NCI-H1417 treated with DMSO at 0.1 percent for 48 hours (cell line): ENCODE measurements at regions not wholly inside any gene's neighbourhood (a gene's known extent, or its start where the extent isn't known, plus 50 kb on each side); places are given as distances from the start of the nearest gene placed in this dataset.
"Not testable (repeated sequence)": the region's sequence is repeated elsewhere in the genome, so short reads cannot be mapped to it uniquely, and the experiment has no call there.

Source experiments
- DNase-seq: peaks from one replicate; lab custom pipeline; 2025; lab: John Stamatoyannopoulos, UW

DNA sequence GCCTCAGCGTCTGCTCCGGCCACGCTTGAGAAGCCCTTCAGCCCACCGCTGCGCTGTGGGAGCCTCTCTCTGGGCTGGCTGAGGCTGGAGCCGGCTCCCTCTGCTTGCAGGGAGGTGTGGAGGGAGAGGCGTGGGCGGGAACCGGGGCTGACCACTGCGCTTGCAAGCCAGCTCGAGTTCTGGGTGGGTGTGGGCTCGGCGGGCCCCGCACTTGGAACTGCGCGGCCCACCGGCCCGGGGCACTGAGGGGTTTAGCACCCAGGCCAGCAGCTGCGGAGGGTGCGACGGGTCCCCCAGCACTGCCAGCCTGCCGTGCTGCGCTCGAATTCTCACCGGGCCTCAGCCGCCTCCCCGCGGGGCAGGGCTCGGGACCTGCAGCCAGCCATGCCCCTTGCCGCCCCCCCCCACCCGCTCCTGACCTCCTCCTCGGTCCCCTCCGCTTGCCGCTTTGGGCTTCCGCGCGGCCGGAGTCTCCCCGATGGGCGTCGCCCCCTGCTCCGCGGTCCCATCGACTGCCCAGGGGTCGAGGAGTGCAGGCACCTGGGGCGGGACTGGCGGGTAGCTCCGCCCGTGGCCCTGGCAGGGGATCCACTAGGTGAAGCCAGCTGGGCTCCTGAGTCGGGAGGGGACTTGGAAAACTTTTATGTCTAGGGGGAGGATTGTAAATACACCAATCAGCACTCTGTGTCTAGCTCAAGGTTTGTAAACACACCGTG is 106.7 kb downstream of the RAP2B start:
- no peak for DNase-seq

DNA sequence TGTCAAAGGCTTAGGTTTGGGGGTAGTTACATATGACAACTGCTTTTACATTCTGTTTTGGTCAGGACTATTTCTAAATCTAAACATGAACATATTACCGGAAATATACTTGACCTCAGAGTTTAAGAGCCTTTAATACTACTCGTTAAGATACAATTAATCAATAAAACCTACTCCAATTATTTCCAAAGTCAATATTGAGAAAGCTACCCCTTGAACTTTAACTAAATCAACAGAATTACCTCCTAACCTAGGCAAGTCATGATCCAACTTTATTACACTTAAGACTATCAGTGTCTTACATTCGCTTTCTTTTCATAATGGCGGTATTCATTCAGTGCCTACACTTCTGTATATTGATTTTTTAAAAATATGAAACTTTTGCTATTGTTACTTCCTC is 107.7 kb downstream of the RAP2B start:
- DNase-seq = no peak

DNA sequence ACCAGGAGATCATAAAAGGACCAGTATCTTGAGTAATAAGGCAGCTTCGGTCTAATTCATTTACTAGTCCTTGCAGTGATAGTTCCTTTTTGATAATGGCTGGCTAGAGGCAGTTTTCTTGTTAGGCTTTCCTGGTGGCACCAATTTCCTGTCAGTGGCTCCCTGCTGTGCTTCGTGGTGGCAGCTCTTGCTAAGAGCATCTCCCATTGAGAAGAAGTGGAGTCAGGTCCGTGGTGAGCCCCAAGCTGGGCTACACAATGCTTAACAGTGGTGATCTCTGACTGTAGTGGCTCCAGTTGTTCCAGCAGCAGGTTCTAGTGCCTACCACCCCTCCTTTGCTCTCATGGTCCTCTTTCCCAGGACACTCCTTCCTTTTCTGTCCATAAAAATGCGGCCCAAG is 111.2 kb downstream of the RAP2B start:
- DNase-seq = no peak

DNA sequence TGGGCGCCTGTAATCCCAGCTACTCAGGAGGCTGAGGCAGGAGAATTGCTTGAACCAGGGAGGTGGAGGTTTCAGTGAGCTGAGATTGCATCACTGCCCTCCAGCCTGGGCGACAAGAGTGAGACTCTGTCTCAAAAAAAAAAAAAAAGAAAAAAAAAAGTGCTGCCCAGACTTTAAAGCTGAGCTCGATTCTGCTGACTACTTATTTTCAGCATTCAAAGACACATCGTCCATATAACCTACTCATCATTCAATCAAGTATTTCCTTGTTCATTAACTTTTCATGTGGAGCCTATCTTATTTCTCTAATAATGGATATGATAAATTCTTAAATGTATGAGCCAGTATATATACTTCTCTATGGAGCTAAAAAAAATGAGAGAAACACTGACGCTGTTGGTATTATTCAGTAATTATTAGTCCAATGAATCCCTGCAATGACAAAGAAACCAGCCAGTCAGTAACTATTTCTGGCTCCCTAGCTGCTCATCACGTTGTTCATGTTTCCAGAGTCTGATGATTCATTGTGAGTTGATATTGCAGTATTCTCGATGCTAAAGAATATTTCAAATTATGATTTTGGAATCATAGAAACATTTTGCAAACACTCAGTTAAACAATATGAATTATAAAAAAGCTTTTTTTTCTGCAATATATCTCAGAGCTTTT is 111.9 kb downstream of the RAP2B start:
- no peak for DNase-seq

DNA sequence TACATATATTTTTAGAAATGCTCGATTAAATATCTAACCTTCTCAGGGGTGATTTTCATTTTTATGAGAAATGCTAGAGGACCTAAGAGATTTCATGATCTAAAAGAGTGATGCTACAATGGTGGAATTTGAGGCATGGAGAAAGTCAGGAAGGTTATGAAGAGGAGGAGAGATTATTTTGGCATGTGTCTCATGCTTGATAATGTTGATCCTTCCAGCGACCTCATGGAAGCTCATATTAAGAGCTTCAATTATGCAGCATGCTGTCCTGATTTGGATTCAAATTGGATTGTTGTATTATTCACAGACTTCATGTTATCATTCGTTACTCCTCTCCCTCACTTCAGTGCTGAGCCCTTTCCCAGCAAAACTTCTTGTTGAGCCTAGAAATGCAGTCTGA is 112.5 kb downstream of the RAP2B start:
- no peak for DNase-seq

DNA sequence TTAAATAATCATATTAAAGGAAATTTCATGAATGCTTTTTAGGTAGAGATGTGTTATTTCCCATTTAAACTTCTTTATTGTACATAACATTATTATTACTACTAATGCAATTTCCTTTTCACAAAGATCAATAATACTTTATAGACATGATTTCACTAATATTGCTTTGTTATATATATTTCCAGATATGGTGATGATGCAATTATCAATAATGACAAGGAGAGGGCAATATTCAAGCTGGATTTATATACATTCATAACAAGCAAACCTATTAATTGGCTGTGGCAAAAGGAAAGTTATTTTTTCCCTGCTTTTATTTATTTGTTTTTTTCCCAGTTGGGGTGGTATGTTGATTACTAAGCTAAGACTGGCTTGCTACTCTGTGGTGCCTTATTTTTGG is 113.5 kb downstream of the RAP2B start:
- DNase-seq = no peak

DNA sequence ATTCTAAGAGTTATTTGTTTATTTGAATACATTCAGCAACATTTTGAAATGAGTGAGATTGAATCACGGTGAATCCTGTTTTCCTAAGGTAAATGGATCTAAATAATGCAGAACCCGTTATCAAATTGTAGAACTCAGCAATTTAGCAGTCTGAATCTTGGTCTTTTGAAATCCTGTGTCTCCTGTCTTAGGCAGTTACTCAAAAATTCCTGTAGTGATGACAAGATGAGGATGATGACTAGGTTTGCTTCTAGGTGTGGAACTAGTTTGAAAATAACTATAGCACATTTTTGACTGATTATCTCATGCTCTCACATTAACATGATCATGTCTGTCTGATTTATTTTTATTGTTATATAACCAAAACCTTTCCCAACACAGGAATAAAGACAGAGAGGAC is 115.0 kb downstream of the RAP2B start:
- DNase-seq = no peak

DNA sequence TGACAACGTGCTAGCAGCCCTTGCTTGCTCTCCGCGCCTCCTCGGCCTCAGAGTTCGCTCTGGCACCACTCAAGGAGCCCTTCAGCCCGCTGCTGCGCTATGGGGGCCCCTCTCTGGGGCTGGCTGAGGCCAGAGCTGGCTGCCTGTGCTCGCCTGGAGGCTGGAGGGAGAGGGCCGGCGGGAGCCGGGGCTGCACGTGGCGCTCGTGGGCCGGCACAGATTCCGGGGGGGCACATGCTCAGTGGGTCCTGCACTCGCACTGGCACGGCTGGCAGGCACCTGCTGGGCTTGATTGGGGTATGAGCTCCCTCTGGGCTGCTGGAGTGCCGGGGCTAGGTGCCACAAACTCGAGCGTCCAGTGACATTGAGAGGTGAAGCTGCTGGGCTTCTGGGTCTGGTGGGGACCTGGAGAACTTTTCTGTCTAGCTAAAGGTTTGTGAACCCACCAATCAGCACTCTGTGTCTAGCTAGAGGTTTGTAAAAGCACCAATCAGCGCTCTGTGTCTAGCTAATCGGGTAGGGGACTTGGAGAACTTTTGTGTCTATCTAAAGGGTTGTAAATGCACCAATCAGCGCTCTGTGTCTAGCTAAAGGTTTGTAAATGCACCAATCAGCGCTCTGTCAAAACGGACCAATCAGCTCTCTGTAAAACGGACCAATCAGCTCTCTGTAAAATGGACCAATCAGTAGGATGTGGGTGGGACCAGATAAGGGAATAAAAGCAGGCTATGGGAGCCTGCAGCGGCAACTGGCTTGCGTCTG is 119.4 kb downstream of the RAP2B start:
- not testable (repeated sequence) for DNase-seq

DNA sequence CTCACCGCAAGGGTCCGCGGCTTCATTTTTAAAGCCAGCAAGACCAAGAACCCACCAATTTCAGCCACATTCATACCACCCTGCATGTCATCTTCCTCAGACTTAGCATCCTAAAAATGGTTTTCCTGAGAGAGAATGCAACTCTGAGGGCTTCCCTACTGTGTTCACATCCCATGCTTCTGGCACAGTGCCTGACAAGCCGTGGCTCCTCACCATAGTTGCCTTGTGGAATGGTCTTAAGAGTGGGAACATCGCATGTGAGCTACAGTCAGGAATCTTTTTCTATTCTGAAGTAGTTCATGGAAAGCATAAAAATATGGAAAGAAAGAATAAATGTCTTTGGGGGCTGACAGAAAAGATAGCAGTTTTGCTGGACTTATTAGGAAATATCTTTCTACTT is 120.3 kb downstream of the RAP2B start:
- no peak for DNase-seq

DNA sequence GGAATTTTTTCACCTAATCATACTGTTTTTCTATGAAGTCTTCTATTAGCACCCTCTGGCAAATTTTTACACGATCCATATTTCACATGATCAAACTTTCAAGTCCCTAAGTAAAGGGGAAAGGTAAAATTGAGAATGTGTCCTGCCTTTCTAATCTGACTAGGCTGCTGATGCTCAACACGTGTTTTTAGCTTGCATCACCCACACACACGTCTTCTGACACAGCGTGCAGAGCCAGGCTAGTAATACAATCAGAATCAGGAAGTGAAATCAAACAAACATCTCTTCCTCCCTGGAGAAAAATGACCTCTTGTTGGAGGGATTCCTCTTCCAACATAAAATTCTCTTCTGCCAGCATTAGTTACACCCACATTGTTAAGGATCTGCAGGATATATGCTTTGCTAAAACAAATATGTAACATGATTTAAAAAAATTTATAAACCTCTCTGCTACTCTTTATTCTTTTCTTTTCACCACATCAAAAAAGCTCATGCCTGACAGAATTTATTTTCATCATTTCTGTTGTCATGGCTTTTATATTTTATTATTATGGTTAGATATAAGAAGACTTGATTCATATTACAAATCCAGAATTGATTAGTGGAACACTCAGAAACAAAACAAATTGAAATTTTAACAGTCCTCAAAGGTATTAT is 122.4 kb downstream of the RAP2B start:
- DNase-seq = no peak

DNA sequence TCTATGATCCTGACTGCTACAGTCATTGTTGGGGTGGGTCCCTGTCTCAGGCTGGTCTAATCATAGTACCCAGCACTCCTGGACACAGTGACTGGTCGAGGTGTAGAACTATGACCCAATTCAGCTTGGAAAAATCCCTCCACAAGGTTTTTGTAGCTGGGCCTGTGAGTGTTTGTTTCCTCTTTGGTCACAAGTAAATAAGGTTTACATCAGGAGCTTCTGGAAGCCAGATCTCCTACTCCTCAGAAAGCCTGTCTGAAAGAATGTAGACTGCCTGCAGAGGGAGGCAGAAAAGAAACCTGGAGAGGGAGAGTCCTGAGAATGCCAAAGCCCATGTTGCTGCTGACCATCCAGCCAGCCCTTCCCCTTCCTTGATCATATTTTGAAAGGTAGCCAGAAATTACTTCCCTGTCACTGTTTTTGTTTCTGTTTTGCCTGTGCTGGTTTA is 123.2 kb downstream of the RAP2B start:
- DNase-seq = no peak

DNA sequence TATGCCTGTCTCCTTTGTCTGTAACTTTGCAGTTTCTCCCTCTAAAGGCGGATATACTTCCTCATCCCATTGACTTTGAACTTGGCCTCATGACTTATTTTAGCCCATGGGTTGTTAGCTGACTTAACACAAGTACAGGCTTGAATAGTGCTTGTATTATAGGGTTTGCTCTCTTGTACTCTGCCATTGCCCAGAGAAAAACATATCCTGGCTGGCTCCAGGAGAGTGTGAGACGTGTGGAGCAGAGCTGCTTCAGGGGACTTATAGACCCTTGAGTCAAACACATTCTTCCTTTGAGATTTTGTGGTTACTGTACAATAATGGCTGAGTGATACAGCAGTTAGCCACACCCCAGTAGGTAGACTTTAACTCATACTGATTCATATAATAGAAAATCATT is 124.0 kb downstream of the RAP2B start:
- no peak for DNase-seq

DNA sequence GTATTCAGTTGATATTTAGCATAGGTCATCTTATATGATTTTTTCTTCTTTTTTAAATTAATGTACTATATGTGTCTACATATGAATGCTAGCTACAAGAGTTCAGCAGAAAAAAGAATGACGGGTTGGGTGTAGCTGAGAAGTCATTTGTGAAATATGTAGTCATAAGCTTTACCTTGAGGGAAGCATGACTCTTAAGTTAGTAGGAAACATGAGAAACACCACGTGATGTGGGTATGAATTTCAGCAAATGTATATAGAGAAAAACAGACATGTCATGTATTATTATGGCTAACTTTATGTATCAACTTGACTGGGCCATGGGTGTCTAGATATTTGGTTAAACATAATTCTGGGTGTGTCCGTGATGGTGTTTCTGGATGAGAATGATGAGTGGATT is 125.0 kb downstream of the RAP2B start:
- no peak for DNase-seq

DNA sequence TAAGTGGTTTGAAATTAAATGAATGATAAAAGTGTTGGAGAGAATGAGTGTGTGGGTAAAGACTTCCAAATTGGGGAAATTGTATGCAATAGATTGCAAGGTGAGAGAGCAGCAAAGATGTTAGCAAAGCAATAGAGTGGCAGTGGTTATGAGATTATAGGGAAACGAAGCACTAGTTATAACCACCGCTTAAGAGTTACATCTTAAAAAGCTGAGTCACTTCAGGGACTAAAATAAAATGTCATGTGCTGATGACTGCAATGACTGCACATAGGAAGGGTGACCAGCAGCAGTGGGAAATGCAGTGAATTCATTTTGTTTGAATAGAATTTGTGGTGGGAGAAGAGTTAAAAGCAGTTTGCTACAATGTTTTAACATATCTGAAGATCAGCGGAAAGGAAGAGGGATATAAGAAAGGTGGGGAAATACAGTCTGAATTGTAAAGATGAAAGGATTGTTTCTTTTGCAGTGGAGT is 127.3 kb downstream of the RAP2B start:
- no peak for DNase-seq

DNA sequence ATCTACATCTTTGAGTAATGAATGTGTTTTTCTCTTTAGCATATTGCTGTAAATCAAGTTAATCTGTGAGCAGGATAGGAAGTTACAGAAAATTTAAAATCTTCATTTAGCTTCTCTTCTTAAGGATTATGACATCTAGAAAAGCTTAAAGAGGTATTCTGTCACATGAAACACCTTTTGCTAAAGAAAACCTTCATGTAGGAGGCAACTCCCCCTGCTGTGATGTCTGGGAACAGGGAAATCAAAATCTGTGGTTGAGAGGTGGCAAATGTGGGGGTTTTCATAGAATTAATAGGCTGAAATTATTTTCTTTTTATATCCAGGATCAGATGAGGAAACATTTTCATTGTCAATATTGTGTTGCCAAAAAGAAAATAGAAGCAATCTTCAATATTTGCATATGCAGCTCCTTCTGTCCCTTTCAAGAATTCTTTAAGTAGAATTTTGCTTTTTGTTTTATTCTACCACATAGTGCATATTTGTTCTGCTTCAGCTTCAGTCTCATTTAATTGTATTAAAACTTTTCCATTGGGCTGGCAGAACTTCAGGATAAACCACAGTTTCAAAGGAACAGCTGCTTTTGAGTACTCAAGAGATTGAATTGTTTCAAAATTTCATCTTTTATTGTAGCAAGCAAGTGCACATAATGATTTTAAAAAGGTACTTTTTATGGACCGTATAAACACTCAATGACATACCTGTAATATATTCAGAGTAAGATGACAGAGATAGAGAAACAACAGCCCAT is 128.4 kb downstream of the RAP2B start:
- no peak for DNase-seq

DNA sequence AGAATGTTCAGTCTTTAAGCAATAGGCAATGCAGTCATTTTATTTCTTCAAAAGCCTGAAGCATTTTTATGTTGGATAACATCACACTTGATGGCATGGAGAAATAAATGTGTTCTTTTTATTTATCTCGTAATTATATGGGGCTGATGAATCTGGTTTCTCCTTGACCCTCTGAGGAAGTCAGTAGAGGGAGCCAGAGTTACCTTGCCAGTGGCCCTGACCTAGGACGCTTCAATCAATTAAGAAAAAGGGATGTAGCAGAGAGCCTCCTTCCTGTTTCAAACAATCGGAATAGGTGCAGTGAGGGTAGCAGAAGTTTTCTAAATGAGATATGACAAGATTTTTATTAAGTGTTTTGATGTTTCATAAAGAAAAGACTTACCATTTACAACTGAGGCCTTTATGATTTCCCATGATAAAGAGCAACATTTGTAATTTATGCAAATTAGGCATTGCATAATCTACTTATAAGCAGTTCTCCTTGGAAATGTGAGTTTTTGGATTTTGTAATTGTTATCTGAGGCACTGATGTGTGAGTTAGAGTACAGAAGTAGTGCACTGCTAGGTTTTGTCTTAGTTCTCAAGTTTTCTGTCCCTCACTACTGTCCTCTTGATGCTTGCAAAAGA is 129.1 kb downstream of the RAP2B start:
- no peak for DNase-seq

DNA sequence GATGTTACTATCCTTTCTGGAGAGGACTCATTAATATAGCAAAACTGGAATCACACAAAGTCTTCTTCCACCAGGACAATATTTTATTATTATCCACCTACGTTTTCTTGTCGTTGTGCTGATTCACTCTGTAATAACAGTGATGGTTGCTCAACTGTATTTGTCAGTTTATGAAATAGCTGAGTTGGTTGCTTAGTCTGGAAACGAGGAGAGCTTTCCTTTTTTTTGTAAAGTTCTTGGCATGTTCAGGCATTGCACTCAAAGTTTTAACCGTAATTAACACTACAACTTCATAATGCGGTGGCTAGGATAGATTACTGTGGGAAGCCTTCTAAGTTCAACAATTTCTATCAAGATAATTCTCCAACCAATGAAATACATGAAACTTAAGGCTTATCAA is 131.2 kb downstream of the RAP2B start:
- no peak for DNase-seq

DNA sequence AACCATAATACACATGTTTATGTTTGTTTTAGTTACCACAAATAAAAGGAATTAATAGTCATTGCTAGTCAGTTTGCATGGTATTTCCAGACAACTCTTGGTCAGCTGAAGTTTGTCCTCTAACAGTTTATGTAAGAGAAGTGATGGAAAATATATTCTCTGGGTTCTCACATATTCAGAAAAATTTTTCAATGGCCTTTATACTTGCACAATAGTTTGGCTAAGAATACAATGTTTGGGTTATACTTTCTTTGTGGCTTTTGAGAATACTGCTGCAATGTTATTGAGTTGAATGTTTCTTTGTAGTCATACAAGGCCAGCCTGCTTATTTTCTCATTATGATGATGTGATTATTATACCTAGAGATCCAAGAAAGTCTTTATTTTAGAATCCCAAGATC is 133.9 kb downstream of the RAP2B start:
- no peak for DNase-seq

DNA sequence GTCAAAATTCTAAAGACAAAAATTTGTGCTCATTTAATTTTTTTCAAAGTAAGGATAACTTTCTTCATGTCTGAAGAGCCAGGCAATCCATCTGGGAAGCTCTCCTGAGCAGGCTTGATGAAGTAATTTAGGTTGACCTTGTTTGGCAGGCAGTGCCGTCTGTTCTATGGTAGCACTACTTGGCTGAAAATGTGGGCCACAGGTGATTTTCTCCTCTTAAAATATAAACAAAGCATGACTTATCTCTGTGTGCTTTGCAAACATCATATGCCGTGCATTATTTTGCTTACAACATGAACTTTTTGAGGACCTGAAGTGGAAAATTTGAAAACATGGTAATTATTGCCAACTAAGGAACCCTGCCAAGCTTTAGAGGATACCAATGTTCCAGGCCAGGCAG is 143.2 kb downstream of the RAP2B start:
- no peak for DNase-seq

DNA sequence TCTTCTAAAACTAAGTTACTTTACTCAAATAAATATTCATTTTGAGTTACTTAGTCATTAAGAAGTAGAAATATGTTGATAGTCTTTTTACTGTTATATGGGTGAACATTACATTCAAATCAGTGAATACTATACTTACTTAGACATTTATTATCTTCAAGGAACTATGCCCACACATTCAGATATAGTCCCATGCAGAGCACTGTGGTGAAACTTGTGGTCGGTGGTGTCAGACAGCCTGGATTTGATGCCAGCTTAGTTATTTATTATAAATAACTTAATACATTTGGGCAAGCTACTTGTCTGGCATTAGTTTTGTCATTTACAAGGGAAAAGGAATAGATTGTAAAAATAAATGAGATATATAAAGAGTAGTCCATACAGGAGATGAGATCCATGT is 149.5 kb downstream of the RAP2B start:
- no peak for DNase-seq

DNA sequence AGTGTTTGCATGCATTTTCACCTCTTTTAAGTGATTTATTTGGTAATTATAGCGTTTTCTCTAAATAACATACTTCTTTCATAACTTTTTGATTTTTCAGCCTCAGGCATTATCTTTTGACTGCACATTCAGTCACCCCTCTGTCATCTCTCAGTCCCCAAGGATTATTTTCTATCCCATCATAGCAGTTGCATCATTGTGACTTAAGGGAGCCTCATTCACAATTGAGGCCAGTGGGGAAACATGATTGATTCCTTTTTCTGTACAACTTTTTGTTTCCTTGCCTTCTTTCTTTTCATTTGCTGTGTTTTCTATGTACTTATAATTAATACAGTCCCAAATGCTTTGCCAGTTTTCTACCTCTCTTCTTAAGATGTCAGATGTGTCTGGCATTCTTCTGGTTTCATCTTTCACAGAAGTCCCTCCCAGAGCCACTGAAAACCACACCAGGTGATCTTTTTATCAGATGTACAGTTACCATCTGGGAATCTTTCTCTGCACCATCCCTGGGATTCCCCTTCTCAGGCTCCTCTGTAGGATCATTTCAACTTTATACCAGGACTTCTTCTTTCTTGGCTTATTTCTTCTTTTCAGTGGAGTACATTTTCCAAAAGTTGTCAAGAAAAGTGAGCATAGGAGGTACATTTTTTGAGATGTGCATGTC is 151.4 kb downstream of the RAP2B start:
- no peak for DNase-seq
